GM18519 (cell line): ENCODE measurements at regions not wholly inside any gene's neighbourhood (a gene's known extent, or its start where the extent isn't known, plus 50 kb on each side); places are given as distances from the start of the nearest gene placed in this dataset.
"Not testable (repeated sequence)": the region's sequence is repeated elsewhere in the genome, so short reads cannot be mapped to it uniquely, and the experiment has no call there.

ENCODE experiments used
- ATAC-seq: cut with Tn5 transposase; IDR thresholded peaks from one replicate; pipeline ENCODE4 v1.9.1; 2021; ENCODE audit warnings: mild to moderate bottlenecking, moderate library complexity; ENCODE audit not compliant: unreplicated experiment, low FRiP score

DNA sequence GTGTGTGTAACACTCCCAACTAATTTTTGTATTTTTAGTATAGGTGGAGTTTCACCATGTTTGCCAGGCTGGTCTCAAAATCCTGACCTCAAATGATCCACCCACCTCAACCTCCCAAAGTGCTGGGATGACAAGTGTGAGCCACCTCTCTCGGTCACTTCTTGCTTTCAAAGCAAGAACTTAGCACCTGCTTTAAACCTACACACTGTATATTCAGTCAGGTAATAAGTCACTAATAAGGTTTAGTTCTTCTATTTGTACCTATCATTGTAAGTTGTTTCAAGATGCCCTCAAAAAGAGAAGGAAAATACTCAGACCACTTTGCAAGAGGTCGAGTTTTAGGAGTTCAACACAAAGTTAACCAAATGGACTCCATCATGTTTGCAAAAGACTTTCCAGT lies 431.3 kb downstream of the MRPL39 start:
- ATAC-seq, result no peak

DNA sequence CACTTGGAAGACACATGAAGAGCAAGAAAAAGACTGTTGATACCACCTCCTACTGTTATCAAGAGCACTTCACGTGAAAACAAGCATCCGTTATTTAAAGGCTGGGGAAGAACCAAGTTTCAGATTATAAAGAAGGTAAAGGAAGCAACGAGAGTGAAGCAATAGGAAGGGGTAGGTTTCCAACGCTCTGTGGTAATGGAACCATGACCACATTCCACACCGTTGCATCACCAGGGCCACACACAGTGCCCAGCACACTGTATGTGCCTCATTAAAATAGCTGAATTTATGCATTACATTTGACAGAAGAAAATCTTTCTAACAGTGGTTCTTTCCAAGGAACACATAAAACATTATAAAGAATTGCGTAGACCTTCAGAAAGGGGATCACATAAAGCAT lies 435.8 kb downstream of the MRPL39 start:
- no peak for ATAC-seq

DNA sequence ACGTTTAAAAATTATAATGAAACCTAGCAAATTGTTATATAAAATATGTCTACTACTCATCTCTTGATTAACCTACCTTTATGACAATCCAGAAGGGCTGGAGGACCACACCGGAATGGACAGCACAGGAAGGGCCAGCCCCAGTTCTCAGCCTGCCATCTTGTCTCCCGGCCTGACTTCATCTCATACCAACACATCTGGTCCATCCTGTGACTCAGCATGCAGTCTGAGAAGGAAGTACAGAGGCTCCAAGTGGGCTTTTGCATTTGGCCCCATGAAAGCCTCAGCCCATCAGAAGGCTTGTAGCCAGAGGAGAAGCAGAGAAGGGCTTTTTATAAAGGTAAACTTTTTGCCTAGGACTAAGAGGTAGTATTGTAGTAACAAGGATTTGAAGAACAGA lies 436.6 kb downstream of the MRPL39 start:
- no peak for ATAC-seq

DNA sequence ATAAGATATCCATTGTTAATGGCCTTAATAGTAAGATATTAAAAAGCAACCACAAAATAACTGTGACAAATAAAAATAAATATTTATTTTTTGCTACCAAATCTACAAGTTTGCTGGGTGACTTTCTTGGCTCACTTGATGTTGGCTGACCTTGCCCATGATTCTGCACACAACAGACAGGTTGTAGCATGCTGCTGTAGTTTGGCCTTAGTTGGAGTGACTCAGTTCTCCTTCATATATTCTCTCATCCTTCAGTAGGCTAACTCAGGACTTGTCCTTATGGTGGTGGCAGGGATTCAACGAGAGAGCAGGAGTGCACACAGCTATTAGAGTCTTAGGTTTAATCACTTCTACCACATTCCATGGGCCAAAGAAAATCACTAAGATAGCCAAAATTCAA lies 437.9 kb downstream of the MRPL39 start:
- ATAC-seq, result no peak

DNA sequence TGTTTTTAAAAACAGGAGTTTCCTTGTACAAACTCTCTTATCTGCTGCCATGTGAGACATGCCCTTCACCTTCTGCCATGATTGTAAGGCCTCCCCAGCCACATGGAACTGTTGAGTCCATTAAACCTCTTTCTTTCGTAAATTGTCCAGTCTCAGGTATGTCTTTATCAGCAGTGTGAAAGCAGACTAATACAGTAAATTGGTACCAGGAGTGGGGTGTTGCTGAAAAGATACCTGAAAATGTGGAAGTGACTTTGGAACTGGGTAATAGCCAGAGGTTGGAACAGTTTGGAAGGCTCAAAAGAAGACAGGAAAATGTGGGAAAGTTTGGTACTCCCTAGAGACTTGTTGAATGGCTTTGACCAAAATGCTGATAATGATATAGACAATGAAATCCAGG lies 440.4 kb downstream of the MRPL39 start:
- not testable (repeated sequence) for ATAC-seq

DNA sequence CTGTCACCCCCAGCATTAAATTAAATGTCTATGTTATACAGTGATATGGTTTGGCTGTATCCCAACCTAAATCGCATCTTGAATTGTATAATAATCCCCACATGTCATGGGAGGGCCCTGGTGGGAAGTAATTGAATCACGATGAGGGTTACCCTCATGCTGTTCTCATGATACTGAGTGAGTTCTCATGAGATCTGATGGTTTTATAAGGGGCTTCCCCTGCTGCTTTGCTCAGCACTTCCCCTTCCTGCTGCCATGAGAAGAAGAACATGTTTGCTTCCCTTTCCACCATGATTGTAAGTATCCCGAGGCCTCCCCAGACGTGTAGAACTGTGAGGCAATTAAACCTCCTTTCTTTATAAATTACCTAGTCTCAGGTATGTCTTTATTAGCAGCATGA lies 445.7 kb downstream of the MRPL39 start:
- ATAC-seq, result no peak

DNA sequence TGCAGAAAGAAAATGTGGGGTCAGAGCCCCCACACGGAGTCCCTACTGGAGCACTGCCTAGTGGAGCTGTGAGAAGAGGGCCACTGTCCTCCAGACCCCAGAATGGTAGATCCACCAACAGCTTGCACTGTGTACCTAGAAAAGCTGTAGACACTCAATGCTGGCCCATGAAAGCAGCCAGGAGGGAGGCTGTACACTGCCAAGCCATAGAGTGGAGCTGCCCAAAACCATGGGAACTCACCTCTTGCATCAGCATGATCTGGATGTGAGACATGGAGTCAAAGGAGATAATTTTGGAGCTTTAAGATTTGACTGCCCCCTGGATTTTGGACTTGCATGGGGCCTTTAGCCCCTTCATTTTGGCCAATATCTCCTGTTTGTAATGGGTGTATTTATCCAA lies 452.3 kb downstream of the MRPL39 start:
- ATAC-seq, result not testable (repeated sequence)

DNA sequence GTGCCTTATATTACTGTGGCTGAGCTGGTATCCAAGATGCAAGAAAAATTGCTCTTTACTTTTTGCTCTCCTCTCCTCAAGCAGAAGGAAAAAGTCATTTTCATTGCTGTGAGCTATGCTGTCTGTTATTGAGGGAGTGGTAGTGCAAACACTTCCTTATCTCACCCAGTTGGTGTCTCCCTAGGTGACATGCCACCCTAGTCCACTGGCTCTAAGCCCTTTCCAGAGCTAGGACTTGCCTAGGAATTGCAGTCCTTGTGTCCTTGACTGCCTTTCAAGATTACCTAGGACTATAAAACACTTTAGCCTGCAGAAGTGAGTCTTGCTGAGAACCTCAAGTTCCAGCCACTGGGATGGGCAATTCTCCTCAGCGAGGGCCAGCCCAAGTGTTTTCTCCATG lies 458.3 kb downstream of the MRPL39 start:
- ATAC-seq, result no peak

DNA sequence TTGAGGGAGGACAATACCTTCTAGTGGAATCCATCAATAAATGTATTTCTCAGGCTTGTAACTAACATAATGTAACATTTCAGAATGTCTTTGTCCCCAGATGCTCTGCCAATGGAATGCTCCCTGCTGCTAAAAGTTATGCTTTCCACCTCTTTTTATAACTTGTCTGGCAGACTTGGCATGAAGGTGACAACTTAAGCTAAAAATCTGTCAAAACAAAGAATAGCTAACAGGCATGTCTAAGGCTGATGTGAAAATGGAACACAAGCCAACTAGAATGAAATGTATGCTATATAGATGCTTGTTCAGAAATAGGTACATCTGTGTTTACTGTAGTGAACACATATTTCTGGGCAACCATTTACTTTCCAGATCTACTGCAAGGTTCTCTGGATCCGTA lies 467.9 kb downstream of the MRPL39 start:
- ATAC-seq, result no peak

DNA sequence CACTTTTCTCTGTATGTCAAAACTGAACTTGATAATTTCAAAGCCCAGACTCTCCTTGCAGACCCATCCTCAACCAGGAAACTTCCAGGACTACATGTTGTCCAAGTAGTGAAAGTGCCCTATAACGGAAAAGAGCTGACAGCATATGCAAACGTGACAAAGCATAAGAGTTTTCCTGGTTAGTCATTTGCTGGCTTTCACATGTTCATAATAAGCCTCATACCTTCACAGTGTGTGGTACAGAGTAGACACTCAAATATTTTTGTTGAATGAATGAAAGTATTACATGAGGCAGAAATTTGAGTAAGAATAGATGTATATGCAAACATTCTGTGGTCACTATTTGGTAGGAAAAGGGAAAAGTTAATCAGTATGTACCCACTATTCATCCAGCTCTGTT lies 473.3 kb downstream of the MRPL39 start:
- no peak for ATAC-seq

DNA sequence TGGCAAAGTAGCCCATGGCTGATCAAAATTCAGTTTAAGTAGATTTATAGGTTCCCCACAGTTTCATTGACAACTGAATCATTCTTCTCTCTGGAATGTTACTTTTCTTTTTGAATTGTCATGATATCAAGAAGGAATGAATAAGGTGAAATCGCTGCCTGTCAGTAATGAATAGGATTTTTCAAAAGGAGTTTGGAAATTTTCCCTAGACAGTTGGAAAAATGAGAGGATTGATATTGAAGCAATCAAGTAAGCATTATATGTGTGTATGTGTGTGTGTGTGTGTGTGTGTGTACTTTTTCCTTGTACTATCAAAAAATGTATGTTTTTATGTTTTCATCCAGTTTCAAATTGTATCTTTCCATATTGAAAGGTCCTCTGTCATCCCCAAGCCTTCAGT lies 479.5 kb downstream of the MRPL39 start:
- no peak for ATAC-seq

DNA sequence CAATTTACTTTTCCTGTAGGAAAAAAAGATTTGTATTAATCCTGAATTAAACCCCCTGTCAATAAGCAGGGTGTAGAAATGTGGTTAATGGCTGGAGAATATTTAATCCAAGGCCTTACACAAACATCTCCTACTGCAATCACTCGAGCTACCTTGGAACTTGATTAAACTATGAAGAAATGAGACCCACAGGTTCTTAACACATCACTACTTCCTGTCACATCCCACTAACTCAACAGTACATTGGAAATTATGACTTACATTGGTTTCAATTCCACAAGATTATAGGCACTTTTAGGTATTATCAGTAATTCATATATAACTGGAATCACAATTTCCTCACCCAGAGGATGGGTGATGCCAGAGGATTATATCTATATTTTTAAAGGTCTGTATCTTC lies 480.3 kb downstream of the MRPL39 start:
- ATAC-seq, result no peak

DNA sequence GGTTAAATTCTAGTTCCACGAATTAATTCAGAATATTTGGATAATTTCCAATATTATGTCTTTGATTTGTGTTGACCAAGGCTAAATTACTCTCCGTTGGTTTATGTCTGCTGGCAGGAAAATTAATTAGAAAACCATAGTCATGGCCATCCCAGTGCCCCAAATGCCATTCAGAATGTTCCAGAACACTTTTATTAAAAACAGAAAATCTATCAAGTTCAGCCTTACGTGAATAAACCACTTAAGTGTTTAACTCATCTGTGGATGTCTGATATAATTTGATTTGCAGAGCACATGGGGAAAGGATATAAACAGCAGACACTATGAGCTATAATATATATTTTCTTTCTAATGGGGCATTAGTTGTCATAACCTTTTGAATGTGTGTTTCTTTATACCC lies 480.7 kb downstream of the MRPL39 start:
- no peak for ATAC-seq

DNA sequence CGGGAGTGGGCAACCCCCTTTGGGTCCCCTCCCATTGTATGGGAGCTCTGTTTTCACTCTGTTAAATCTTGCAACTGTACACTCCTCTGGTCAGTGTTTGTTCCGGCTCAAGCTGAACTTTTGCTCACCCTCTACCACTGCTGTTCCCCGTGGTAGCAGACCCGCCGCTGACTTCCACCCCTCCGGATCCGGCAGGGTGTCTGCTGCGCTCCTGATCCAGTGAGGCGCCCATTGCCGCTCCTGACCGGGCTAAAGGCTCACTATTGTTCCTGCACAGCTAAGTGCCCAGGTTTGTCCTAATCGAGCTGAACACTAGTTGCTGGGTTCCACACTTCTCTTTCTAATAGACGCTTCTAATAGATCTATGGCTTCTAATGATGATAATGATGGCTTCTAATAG lies 488.6 kb downstream of the MRPL39 start:
- ATAC-seq, result no peak

DNA sequence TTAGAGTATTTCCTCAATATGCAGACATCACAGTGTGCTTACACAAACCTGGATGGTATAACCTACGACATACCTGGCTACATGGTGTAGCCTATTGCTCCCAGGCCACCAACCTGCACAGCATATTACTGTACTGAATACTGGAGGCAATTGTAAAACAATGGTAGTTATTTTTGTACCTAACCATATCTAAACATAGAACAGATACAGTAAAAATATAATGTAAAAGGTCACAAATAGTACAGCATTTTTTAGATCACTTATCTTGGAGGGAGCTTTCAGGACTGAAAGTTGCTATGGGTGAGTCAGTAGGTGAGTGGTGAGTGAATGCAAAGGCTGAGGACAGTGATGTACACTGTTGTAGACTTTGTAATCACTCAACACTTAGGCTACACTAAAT lies 492.3 kb downstream of the MRPL39 start:
- ATAC-seq, result peak; percentile 91

DNA sequence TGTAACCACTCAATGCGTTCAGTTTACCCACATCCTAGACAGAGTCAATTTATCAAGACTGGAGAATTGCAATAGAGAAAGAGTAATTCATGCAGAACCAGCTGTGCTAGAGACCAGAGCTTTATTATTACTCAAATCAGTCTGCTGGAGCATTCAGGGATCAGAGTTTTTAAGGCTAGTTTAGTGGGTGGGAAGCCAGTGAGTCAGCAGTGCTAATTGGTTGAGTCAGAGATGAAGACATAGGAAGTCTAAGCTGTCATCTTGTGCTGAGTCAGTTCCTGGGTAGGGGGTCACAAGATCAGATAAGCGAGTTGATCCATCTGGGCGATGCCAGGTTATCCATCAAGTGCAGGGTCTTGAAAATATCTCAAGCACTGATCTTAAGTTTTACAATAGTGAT lies 499.6 kb downstream of the MRPL39 start:
- no peak for ATAC-seq

DNA sequence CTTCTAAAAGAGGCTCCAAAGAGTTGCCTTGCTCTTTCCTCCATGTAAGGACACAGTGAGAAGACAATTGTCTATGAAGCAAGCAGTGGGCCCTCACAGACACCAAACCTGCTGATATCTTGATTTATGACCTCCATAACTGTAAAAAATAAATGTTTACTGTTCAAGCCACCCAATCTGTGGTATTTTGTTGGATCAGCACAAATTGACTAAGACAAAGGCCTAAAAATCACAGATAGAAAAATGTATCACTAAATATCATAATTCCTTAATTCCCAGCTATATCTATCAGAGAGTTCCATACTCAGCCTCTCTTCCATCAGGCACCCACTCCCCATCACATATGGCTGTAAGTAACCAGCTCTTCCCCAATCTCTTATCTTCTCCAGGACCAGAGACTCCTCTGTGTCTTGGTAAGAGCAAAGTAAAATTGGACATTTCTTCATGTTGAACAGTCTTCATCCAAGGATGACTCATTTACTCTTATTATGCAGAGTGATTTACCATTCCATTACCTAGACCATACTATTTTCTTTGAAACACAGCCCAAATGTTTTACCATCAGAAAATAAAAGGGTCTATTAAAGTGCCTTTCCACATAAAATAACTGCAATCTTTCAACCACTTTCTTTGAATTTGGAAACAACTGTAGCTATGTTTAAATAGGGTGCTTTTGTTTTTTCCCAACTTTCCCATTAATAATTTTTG lies 503.6 kb downstream of the MRPL39 start:
- ATAC-seq, result no peak

DNA sequence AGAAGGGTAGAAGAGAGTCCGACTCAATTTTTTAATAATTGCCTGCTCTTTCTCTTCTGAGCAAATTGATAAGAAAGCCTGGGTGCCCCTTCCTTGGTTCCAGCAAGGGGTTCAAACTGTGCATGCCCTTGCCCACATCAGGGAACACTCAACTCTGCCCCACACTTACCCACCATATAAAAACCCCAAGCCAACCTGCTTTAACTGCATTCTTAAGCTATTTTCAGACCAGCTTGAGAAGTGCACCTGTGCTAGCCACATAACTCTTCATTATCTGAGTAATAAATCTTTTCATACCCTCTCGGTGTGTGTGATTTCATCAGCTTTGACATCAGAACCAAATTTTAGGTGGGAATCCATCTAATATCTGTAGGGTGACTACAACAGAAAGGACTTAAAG lies 509.6 kb downstream of the MRPL39 start:
- no peak for ATAC-seq

DNA sequence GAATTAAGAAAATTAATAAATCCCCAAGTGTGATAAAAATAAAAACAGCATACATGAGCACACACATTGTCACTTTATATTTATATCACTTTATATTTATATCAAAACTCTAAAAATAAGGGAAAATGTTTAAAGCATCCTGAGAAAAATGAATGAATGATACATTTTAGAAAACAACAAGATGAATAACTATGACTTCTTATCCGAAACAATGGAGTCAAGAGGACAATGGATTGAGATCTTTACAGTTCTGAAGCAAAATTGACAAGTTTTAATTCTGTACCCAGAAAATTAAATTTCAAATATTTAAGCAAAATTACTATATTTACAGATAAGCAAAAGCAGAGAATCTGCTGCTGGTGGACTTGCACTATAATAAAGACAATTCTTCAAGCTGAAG lies 512.6 kb downstream of the MRPL39 start:
- no peak for ATAC-seq

DNA sequence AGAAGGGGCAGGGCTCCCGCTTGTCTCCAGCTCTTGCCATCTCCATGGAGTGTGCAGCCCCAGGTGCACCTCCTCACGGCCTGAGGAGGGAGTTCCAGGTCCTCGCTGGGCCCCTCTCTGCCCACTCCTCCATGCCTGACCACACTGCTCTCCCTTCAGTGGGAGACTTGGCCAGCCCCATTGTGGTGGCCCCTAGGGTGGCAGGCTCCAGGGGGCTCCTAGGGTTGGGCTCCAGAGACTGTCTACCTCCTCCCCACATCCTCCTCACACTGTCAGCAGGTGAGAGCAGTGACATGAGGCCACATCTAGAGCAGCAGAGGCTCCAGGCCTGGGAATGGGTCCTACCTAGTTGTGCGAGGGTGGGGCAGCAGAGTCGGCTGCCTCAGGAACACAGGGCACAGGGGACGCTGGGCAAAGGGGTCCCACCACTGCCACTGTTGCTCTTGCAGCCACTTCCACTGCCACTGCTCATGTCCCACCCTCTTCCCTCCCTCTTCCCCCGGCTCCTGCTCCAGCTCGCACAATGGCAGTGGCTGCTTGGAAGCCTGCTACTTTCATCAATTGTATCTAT lies 514.8 kb downstream of the MRPL39 start:
- ATAC-seq, result no peak

DNA sequence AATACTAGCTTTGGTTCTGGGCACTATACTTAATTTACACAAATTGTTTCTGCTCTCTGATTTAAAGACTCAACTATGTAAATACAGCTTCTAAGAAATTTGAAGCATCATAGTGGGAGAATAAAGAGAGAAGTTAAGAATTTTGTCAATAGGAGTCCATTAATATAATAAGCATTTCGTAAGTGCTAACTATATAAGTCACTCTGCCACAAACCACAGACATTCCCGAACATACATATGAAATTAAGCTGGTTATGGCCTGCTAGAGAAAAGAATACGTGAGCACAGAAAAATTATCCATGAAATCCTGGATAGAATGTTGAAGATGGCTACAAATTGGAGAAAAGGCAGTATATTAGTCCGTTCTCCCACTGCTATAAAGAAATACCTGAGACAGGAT lies 526.2 kb downstream of the MRPL39 start:
- ATAC-seq, result no peak

DNA sequence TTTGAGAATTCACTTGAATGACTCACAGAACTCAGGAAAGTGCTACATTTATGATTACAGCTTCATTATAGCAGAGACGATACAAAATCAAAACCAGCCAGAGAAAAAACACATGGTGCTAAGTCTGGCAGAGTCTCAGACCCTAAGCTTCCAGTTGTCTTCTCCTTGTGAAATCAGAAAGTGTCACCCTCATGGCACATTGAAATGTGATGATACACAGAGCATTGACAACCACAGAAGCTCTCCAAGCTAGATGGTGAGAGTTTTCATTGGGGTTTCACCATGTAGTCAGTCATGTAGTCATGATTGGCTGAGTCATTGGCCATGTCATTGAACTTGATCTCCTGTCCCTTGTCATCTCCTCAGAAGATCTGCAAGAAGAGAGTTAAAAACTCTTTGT lies 526.6 kb downstream of the MRPL39 start:
- no peak for ATAC-seq

DNA sequence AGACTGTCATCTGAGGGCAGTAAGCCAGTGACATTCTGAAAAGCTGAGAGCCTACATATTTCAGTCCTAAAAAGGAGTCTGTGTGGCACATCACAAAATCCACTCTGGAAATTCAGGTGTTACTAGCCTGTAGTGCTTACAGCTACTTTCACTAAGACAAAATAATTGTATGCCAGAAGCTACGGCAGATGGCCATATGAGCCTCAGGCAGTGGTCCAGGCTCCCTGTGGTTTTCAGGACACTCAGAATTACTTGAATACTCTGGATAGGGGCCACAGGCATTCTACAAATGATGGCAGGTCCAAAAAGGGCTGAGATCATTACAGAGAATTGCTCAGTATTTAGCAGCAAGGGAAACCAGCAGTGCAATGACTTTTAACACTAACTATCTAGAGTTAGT lies 527.1 kb downstream of the MRPL39 start:
- no peak for ATAC-seq
